Globus pallidus (tissue), 1 donor: ENCODE measurements at regions not wholly inside any gene's neighbourhood (a gene's known extent, or its start where the extent isn't known, plus 50 kb on each side); places are given as distances from the start of the nearest gene placed in this dataset.

Experiments used
- DNase-seq: peaks from one replicate; pipeline ENCODE4 v3.0.0-alpha.2; 2015; ENCODE audit warnings: low spot score

- DNase-seq: no peak
Measured at GRCh38 chr1:4530166-4530785, 124.1 kb upstream of the AJAP1 start.

- DNase-seq: no peak
Measured at GRCh38 chr1:4531842-4532241, 122.6 kb upstream of the AJAP1 start.

GRCh38 chr1:4532656-4533055 is 121.8 kb upstream of the AJAP1 start:
- DNase-seq: no peak

- DNase-seq: no peak
Measured at GRCh38 chr1:4546911-4547310, 107.5 kb upstream of the AJAP1 start.

- no peak for DNase-seq
Measured at GRCh38 chr1:4549930-4550329, 104.5 kb upstream of the AJAP1 start.

GRCh38 chr1:4550941-4551340 is 103.5 kb upstream of the AJAP1 start:
- no peak for DNase-seq

- no peak for DNase-seq
Measured at GRCh38 chr1:4551706-4552105, 102.7 kb upstream of the AJAP1 start.

GRCh38 chr1:4553761-4554160 is 100.6 kb upstream of the AJAP1 start:
- no peak for DNase-seq

- no peak for DNase-seq
Measured at GRCh38 chr1:4554271-4554865, 100.0 kb upstream of the AJAP1 start.

- no peak for DNase-seq
Measured at GRCh38 chr1:4557949-4558348, 96.5 kb upstream of the AJAP1 start.

GRCh38 chr1:4561205-4561604 is 93.2 kb upstream of the AJAP1 start:
- no peak for DNase-seq

- no peak for DNase-seq
Measured at GRCh38 chr1:4562321-4562720, 92.1 kb upstream of the AJAP1 start.

- DNase-seq: no peak
Measured at GRCh38 chr1:4563586-4563985, 90.8 kb upstream of the AJAP1 start.

GRCh38 chr1:4564051-4564450 is 90.4 kb upstream of the AJAP1 start:
- no peak for DNase-seq

- DNase-seq: no peak
Measured at GRCh38 chr1:4565166-4565565, 89.2 kb upstream of the AJAP1 start.

GRCh38 chr1:4565801-4566449 is 88.5 kb upstream of the AJAP1 start:
- DNase-seq: no peak

GRCh38 chr1:4571263-4571662 is 83.1 kb upstream of the AJAP1 start:
- DNase-seq: no peak

GRCh38 chr1:4573526-4573925 is 80.9 kb upstream of the AJAP1 start:
- no peak for DNase-seq

GRCh38 chr1:4581807-4582206 is 72.6 kb upstream of the AJAP1 start:
- DNase-seq: no peak

- no peak for DNase-seq
Measured at GRCh38 chr1:4584449-4584848, 70.0 kb upstream of the AJAP1 start.

- DNase-seq: no peak
Measured at GRCh38 chr1:4585216-4585615, 69.2 kb upstream of the AJAP1 start.

- no peak for DNase-seq
Measured at GRCh38 chr1:4585705-4586104, 68.7 kb upstream of the AJAP1 start.

- no peak for DNase-seq
Measured at GRCh38 chr1:4586611-4587160, 67.7 kb upstream of the AJAP1 start.
